ENCODE measurements at regions not wholly inside any gene's neighbourhood (a gene's known extent, or its start where the extent isn't known, plus 50 kb on each side); places are given as distances from the start of the nearest gene placed in this dataset.
"Not testable (repeated sequence)": the region's sequence is repeated elsewhere in the genome, so short reads cannot be mapped to it uniquely, and the experiment has no call there.

DNA sequence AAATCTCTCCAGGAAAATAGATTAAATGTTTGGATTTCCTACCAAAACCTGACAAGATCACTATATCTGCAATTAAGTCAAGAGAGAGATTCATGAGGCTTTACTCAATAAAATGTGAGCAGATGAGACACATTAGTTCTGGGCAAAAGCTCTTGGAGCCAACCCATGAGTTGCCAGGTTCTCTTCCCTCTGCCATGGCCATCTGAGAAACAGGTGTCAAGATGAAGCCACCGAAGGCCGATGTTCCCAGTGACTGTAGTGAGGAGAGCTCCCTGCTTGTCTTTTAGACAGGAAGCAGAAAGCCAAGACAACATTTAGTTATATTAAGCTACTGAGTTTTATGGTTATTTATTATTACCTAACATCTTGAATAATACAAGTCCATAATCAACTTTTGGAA lies 1068.7 kb downstream of the STPG2 start:
- DNase-seq (ENCODE audit: low read depth): no peak

- DNase-seq (ENCODE audit: low read depth): no peak
Observed at GRCh38 chr4:97081951-97082350, 1061.3 kb downstream of the STPG2 start.

GRCh38 chr4:97097036-97097435 lies 1046.2 kb downstream of the STPG2 start:
- not testable (repeated sequence) for DNase-seq (ENCODE audit: low read depth)

DNA sequence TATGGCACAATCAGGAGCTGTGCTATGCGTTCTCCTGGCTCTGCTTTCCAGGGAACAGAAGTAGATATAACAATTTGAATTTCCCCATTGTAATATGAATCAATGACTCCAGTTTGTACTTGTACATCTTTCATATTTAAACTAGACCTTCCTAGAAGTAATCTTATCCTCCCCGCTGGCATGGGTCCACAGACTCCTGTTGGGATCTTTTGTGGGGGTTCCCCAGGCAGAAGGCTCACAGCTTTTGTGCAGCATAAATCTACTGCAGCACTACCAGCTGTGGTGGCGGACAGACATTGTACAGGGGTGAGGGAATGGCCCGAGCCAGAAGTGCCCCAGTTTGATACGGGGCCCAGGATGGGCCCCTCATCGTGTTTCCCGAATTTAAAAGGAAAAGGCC lies 1042.1 kb downstream of the STPG2 start:
- not testable (repeated sequence) for DNase-seq (ENCODE audit: low read depth)

GRCh38 chr4:97103252-97103651 lies 1040.0 kb downstream of the STPG2 start:
- no peak for DNase-seq (ENCODE audit: low read depth)

DNA sequence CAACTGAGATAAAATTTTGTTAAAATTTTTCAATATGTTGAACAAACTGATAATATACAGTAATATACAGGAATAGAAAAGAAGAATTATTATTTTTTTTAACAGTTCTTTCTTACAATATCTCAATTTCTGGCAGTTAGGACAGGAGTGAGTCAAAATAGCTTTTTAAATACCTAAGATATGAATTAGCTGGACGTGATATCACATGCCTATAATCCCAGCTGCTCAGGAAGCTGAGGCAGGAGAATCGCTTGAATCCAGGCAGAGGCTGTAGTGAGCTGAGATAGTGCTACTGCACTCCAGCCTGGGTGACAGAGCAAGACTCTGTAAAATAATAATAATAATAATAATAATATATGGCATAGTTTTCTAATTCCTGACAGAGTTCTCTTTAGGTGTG lies 1039.3 kb downstream of the STPG2 start:
- DNase-seq (ENCODE audit: low read depth): no peak

DNA sequence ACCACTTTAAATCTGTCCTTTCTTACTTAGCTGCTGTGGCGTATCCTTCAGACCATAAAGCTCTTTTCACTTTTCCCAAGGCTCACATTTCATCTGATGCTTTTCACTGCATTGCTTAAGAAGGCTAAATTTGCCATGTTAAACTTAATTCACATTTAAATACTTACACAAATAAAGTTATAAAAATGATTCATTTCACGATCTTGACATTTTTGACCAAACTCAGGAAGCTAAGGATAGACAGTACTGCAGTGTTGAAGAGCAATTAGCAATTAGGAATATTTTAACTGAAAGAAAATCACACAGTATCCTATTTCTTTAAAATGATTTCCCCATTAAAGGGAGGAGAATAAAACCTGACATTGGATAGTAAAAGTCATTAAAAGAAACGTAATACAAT lies 1038.6 kb downstream of the STPG2 start:
- no peak for DNase-seq (ENCODE audit: low read depth)

GRCh38 chr4:97105347-97106099 lies 1037.8 kb downstream of the STPG2 start:
- DNase-seq (ENCODE audit: low read depth): no peak

DNA sequence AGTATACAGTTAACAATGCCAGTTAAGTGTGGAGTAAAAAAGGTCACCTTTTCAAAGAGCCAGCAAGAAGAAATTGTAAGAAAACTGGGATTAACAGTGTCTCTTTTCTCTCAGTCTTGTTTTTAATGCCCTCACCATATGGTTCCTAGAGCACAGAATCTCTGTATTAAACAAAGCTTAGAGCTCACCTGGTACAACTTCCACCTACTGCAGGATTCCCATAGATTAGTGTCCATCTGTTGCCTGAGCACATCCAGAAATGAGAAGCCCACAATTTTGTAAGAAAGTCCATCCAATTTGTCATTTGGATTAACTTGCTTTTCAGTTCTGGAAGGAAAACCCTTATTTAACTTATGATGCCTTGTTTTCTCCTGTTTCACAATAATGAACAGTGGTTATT lies 1037.1 kb downstream of the STPG2 start:
- no peak for DNase-seq (ENCODE audit: low read depth)

GRCh38 chr4:97110506-97110905 lies 1032.8 kb downstream of the STPG2 start:
- DNase-seq (ENCODE audit: low read depth): no peak

- no peak for DNase-seq (ENCODE audit: low read depth)
Observed at GRCh38 chr4:97116511-97116910, 1026.8 kb downstream of the STPG2 start.

DNA sequence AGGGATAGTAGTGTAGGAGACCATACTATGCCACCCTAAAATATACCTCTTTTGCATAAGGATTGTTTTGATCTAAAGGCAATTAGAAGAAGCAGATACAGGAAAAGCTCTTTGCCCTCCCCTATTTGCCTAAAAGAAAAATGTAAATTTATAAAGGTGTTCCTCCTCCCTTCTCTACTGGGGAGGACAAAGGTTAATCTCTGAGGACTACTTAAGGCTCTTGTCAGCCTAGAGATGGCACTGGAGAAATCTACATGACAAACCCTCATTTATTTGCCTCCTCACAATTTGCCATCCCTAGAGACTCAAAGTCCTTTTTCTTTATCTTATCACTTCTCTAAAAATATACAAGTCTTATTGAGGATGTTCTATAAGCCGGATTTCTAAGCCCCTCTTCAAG lies 1021.8 kb downstream of the STPG2 start:
- no peak for DNase-seq (ENCODE audit: low read depth)

DNA sequence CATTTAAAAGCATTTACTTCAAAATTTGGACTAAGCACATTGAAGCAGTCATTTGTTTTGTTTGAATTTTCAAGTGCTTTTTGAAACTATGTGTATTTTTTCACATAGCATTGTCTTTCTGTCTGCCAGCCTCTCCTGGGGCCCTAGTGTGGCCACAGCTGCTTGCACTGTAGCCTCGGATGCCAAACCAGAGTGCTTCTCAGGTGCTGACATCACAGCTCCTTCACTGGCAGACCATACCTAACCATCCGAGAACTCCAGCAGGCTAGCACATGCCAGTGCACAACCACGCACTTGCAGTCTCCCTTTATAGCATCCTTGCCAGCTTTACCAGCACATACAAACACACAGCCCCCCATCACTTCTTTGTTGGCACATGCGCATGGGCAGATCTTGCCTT lies 1019.7 kb downstream of the STPG2 start:
- no peak for DNase-seq (ENCODE audit: low read depth)

DNA sequence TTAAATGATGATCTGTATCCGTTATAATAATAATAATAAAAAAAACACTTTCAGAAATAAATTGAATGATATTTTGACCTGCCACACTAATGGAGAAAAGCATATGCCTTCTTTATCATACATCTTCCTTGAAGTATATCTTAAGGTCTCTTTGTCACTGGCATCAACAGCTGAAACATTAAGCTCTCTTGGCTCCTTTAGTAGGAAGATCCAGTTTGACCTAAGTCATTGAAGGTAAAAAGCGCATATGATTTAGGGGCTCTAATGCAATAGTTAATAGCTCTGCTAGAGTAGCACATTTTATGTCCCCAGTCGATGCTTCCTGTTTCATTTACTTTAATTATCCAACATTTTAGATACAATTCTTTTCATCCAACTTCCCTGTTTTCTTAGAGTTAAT lies 1010.8 kb downstream of the STPG2 start:
- DNase-seq (ENCODE audit: low read depth): no peak

GRCh38 chr4:97134456-97134855 lies 1008.8 kb downstream of the STPG2 start:
- DNase-seq (ENCODE audit: low read depth): no peak

DNA sequence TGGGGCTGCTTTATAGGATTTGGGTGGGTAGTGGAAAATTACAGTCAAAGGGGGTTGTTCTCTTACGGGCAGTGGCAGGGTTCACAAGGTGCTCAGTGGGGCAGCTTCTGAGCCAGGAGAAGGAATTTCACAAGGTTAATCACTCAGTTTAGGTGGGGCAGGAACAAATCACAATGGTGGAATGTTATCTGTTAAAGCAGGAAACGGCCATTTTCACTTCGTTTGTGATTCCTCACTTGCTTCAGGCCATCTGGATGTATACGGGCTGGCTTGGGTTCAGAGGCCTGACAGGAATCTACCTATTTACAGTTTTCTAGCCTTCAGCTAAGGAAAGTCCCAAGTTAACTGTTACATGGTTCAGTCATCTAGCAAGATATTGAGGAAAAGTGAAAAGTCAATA lies 1003.5 kb downstream of the STPG2 start:
- no peak for DNase-seq (ENCODE audit: low read depth)

- DNase-seq (ENCODE audit: low read depth): no peak
Observed at GRCh38 chr4:97140545-97140944, 1002.7 kb downstream of the STPG2 start.

GRCh38 chr4:97141332-97141731 lies 1001.9 kb downstream of the STPG2 start:
- not testable (repeated sequence) for DNase-seq (ENCODE audit: low read depth)

DNA sequence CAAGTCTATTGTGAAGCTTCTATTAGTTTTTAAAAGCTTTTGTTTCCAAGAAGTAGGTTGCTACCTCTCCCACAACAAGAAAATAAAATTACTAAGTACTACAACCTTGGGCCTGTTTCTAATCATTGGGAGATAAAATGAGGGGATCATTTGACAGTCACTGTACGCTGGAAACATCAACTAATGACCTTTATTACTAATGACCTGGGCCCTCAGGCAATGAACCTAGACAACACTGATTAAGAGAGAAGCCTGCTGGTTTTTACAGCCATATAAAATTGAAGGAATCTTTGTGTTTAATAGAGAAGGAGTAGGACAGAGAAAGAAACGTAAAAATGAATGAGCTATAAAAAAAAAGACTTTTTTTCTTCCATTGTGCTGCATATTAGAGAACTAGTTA lies 1000.9 kb downstream of the STPG2 start:
- DNase-seq (ENCODE audit: low read depth): no peak

GRCh38 chr4:97142893-97143292 lies 1000.4 kb downstream of the STPG2 start:
- no peak for DNase-seq (ENCODE audit: low read depth)

DNA sequence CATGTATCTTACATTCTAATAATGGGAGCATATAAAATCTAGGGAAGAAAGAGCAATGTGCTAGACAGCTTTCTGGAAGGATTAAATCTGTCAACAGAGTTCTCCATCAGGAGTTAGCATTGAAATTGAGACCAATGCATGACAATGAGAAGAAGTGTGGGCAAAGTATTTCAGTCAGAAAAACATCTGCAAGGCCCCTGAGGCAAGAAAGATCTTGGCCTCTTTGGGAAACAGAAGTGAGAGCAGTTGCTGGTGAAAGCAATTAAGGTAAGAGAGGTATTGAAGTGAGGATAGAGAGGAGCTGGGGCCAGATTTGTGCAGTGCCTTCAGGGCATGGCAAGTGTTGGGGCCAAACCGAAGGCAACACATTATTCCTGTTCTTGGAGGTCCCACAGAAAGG lies 999.1 kb downstream of the STPG2 start:
- DNase-seq (ENCODE audit: low read depth): no peak

GRCh38 chr4:97150966-97151365 lies 992.3 kb downstream of the STPG2 start:
- no peak for DNase-seq (ENCODE audit: low read depth)

DNA sequence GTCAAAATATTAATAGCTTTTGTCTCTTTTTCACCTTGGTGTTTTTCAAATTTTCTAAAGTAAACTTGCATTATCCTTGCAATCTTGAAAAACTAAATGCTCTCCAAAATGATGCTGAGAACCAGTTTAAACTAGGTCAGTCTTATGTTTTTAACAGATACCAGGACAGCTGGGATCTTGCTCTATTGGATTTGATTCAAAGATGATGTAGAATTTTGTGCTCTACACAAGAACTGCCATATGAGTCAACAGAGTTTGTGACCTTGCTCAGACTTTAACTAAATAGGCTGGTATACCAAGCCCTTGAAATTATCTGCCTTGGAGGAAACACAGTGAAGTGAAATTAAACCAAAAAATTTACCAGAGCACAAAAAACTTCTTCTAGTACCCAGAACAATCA lies 991.1 kb downstream of the STPG2 start:
- DNase-seq (ENCODE audit: low read depth): peak; percentile 1

GRCh38 chr4:97153042-97153441 lies 990.2 kb downstream of the STPG2 start:
- peak; percentile 4 for DNase-seq (ENCODE audit: low read depth)

Measured in forelimb muscle (tissue), 1 donor.